Neural cell (in vitro differentiated cells): ENCODE measurements at regions not wholly inside any gene's neighbourhood (a gene's known extent, or its start where the extent isn't known, plus 50 kb on each side); places are given as distances from the start of the nearest gene placed in this dataset.
"Not testable (repeated sequence)": the region's sequence is repeated elsewhere in the genome, so short reads cannot be mapped to it uniquely, and the experiment has no call there.

Experiments used
- EP300 ChIP-seq: fragments of 450-650 bp; conservative IDR thresholded peaks from 2 replicates; pipeline ENCODE4 v1.6.1; 2014; ENCODE audit warnings: antibody characterized with exemption, mild to moderate bottlenecking, moderate library complexity; ENCODE audit not compliant: poor library complexity, severe bottlenecking
- EZH2 ChIP-seq: fragments of 200-600, 300-800 bp; shearing (Covaris generic), sonication (generic); IDR thresholded peaks from 2 replicates; pipeline ENCODE4 v1.6.1; 2014; ENCODE audit warnings: antibody characterized with exemption, low read length, borderline replicate concordance, mild to moderate bottlenecking; ENCODE audit not compliant: insufficient read depth, poor library complexity, severe bottlenecking
- MXI1 ChIP-seq: fragments of 450-650 bp; conservative IDR thresholded peaks from 2 replicates; pipeline ENCODE4 v1.6.1; 2014; ENCODE audit warnings: antibody characterized with exemption, mild to moderate bottlenecking; ENCODE audit not compliant: poor library complexity, severe bottlenecking
- POLR2AphosphoS5 ChIP-seq: IDR thresholded peaks from 2 replicates; pipeline ENCODE4 v1.6.1; 2012
- RAD21 ChIP-seq: fragments of 450-650 bp; conservative IDR thresholded peaks from 2 replicates; pipeline ENCODE4 v1.6.1; 2014; ENCODE audit warnings: antibody characterized with exemption, mild to moderate bottlenecking, moderate library complexity
- REST ChIP-seq: IDR thresholded peaks from 2 replicates; pipeline ENCODE4 v1.6.1; 2012; ENCODE audit warnings: borderline replicate concordance
- SMC3 ChIP-seq: fragments of 450-650 bp; conservative IDR thresholded peaks from 2 replicates; pipeline ENCODE4 v1.6.1; 2014; ENCODE audit warnings: antibody characterized with exemption, mild to moderate bottlenecking, moderate library complexity; ENCODE audit not compliant: poor library complexity
- TF ChIP-seq, protein P1 (sequence below): fragments of 450-650 bp; IDR thresholded peaks from 2 replicates; pipeline ENCODE4 v1.5.1; 2014; ENCODE audit warnings: antibody characterized with exemption, mild to moderate bottlenecking, moderate library complexity; ENCODE audit not compliant: poor library complexity, severe bottlenecking

DNA sequence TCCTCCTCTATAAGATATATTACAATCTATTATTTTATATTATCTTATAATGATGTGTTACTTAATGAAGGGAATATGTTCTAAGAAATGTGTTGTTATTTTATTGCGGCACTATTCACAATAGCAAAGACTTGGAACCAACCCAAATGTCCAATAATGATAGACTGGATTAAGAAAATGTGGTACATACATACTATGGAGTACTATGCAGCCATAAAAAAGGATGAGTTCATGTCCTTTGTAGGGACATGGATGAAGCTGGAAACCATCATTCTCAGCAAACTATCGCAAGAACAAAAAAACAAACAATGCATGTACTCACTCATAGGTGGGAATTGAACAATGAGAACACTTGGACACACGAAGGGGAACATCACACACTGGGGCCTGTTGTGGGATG lies 281.9 kb upstream of the PABPC4L start:
- TF ChIP-seq SMC3, MXI1, RAD21, EP300, POLR2AphosphoS5, REST, EZH2: not testable (repeated sequence)
- TF ChIP-seq, protein P1, sequence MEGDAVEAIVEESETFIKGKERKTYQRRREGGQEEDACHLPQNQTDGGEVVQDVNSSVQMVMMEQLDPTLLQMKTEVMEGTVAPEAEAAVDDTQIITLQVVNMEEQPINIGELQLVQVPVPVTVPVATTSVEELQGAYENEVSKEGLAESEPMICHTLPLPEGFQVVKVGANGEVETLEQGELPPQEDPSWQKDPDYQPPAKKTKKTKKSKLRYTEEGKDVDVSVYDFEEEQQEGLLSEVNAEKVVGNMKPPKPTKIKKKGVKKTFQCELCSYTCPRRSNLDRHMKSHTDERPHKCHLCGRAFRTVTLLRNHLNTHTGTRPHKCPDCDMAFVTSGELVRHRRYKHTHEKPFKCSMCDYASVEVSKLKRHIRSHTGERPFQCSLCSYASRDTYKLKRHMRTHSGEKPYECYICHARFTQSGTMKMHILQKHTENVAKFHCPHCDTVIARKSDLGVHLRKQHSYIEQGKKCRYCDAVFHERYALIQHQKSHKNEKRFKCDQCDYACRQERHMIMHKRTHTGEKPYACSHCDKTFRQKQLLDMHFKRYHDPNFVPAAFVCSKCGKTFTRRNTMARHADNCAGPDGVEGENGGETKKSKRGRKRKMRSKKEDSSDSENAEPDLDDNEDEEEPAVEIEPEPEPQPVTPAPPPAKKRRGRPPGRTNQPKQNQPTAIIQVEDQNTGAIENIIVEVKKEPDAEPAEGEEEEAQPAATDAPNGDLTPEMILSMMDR, result not testable (repeated sequence)
